Duodenal mucosa (tissue), 2 donors: ENCODE measurements at regions not wholly inside any gene's neighbourhood (a gene's known extent, or its start where the extent isn't known, plus 50 kb on each side); places are given as distances from the start of the nearest gene placed in this dataset.

Source experiments
- H3K27ac ChIP-seq: one replicate; pipeline ENCODE4 v1.7.0; 2013; ENCODE audit warnings: low read depth, low read length
- H3K27me3 ChIP-seq, 2 donors: one replicate each; pipeline ENCODE4 v1.7.0; 2013; ENCODE audit warnings: low read length in 2 of 2, control low read depth in 1 of 2; ENCODE audit not compliant: insufficient read depth in 2 of 2, control insufficient read depth in 1 of 2
- H3K36me3 ChIP-seq, 2 donors: one replicate each; pipeline ENCODE4 v1.7.0; 2013; ENCODE audit warnings: low read length in 2 of 2, control low read depth in 1 of 2; ENCODE audit not compliant: insufficient read depth in 2 of 2, control insufficient read depth in 1 of 2
- H3K4me1 ChIP-seq, 2 donors: one replicate each; pipeline ENCODE4 v1.7.0; 2013; ENCODE audit warnings: low read length in 2 of 2, control low read depth in 1 of 2; ENCODE audit not compliant: insufficient read depth in 2 of 2, control insufficient read depth in 1 of 2
- H3K4me3 ChIP-seq, 2 donors: one replicate each; pipeline ENCODE4 v1.7.0; 2013; ENCODE audit warnings: low read length in 2 of 2, low read depth in 1 of 2
- H3K9ac ChIP-seq, 2 donors: one replicate each; pipeline ENCODE4 v1.7.0; 2013; ENCODE audit warnings: low read length in 2 of 2, low read depth in 1 of 2
- H3K9me3 ChIP-seq, 2 donors: one replicate each; pipeline ENCODE4 v1.7.0; 2013; ENCODE audit warnings: low read length in 2 of 2, control low read depth in 1 of 2; ENCODE audit not compliant: control insufficient read depth in 1 of 2

DNA sequence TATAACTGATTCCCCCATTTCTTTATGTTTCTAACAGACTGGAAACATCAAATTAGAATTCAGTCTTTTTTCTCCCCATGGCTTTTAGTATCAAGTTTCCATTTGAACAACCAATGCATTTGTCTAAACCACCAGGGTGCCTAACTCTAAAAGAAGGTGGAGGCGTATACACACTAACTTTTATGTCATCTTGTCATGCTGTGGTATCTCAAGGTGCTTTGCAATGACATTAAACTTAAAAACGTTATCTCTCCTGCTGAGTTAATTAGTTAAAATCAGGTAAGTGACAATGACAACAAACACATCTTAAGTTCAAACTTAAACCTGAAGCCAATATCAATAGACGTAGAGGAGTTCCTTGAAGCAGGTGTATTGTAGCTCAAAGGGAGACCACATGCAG, 1001.7 kb downstream of the PCDH17 start:
- H3K27me3 ChIP-seq = no peaks in the 10 kb centered on the region
- H3K27ac ChIP-seq = no peak overlapping the region
- no peak overlapping the region for H3K9ac ChIP-seq
- H3K9me3 ChIP-seq = no peaks in the 10 kb centered on the region
- no peak overlapping the region for H3K4me3 ChIP-seq
- no peaks in the 10 kb centered on the region for H3K36me3 ChIP-seq
- no peaks in the 10 kb centered on the region for H3K4me1 ChIP-seq

DNA sequence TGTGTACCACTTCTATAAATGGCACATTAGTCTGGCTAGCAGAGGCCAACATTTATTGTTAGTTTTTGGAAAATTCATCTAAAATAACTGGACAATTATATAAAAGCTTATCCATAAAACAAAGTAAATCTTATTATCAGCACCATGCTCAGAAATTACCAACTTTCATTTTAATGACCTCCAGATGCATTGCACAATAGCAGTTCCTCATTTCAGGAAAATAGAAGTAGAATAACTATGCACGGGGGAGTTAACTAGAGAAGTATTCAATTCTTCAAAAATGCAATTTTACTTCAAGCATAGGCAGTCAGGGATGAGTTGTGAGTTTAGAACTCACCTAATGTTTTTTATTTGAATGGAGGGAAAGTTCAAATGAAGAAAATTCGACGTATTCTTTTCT, 1023.5 kb downstream of the PCDH17 start:
- H3K4me3 ChIP-seq = no peak overlapping the region
- no peaks in the 10 kb centered on the region for H3K27me3 ChIP-seq
- no peaks in the 10 kb centered on the region for H3K36me3 ChIP-seq
- H3K27ac ChIP-seq = no peak overlapping the region
- H3K4me1 ChIP-seq = no peaks in the 10 kb centered on the region
- no peak overlapping the region for H3K9ac ChIP-seq
- no peaks in the 10 kb centered on the region for H3K9me3 ChIP-seq

DNA sequence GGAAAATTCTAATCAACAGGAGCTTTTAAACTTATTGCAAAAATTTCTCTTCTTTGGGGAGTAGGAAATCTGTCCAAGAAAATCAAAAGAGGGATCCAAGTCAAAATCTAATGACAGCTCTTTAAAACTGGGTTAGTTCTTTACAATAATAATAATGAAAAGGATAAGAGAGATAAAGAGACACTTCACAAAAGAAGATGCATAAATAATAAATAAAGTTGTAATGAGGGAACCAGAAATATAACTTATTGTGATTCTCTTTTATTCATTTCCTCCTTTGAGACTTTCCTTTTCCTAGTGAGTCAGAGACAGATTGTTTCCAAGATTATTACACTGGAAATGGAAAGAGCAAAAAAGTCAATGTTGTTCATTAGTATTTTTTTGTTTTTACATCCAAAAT, 1029.3 kb downstream of the PCDH17 start:
- H3K4me3 ChIP-seq = no peak overlapping the region
- no peaks in the 10 kb centered on the region for H3K9me3 ChIP-seq
- no peaks in the 10 kb centered on the region for H3K27me3 ChIP-seq
- H3K4me1 ChIP-seq = no peaks in the 10 kb centered on the region
- no peak overlapping the region for H3K27ac ChIP-seq
- H3K36me3 ChIP-seq = no peaks in the 10 kb centered on the region
- no peak overlapping the region for H3K9ac ChIP-seq

DNA sequence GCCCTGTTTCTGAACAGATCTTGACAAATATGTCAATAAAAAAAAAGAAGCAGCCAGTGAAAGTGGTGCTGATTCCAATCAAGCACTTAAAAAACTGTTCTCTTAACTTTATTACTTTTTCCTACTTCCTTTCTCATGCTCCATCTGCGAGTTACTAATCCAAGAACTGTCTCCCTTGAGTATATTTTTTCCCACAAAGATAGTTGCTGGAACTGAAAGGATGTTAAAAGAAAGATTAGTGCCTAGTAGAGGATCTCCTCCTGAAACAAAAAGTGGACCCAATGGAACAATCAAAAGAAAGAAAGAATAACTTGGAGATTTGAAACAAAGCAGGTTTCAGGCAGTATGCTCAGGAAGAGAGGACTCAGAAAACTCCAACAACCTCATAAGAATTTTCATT, 1034.8 kb downstream of the PCDH17 start:
- Histone ChIP-seq H3K27me3 (no peaks in the 10 kb centered on the region), H3K9me3 (no peaks in the 10 kb centered on the region), H3K4me1 (no peaks in the 10 kb centered on the region), H3K9ac (no peak overlapping the region), H3K27ac (no peak overlapping the region), H3K36me3 (no peaks in the 10 kb centered on the region), H3K4me3 (no peak overlapping the region)

DNA sequence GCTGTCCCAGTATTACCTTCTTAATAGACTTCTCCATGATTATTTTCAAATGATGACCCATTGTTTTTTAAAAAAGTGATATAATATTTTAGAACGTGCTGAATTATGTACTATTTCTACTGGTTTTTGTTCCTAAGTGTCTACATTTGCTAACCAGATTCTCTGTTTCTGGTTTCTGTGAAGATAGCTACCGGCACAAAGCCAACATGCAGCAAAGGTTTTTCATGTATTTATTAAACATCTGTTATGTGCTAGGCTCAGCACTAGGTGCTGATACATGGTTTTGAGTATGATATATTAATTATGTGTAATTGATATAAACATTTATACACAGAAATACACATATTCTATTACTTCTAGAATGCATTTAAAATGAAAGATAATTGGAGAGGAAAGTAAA, 1035.6 kb downstream of the PCDH17 start:
- Histone ChIP-seq H3K9ac (no peak overlapping the region), H3K4me3 (no peak overlapping the region), H3K27me3 (no peaks in the 10 kb centered on the region), H3K27ac (no peak overlapping the region), H3K4me1 (no peaks in the 10 kb centered on the region), H3K36me3 (no peaks in the 10 kb centered on the region), H3K9me3 (no peaks in the 10 kb centered on the region)

DNA sequence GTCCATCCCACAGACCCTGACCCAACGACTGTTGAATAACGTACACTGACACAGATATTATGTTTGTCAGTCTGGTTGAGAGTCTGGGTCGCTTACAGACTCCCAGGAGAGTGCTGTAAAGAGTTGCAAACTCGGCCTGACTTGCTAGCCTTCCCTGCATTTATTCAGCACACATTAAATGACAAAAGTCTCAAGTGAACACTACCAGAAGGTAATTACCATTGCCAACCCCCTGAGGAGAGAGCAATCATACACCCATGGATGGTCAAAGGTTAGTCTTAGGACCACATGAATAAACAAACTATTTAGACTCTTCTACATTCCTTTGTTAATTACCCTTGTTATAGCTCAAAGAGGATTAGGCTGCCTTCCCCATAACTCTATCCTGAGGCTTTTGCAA, 1048.6 kb downstream of the PCDH17 start:
- Histone ChIP-seq H3K27ac (no peak overlapping the region), H3K4me3 (no peak overlapping the region), H3K9me3 (peaks cover 0 to 4% of the 10 kb centered on the region in 2 donors), H3K4me1 (no peaks in the 10 kb centered on the region), H3K27me3 (no peaks in the 10 kb centered on the region), H3K9ac (no peak overlapping the region), H3K36me3 (no peaks in the 10 kb centered on the region)

DNA sequence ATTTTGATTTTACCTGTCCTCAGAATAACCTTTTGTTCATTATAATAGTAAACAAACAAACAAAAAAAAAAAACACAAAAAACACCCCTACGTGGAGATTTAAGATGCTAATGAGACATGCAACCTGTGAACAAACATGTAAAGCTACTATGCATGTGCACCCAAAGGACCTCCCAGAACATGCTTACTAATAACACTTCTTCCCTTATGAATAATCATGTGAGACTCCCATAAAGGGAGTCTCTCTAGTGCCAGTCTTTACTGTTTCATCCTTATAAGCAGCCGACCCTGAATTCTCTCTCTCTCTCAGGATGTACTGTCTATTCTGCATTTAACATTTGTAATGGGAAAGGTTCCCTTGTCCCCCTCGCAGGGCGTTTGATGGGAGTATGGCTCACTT, 1051.1 kb downstream of the PCDH17 start:
- Histone ChIP-seq H3K9ac (no peak overlapping the region), H3K4me1 (no peaks in the 10 kb centered on the region), H3K4me3 (no peak overlapping the region), H3K27me3 (no peaks in the 10 kb centered on the region), H3K27ac (no peak overlapping the region), H3K9me3 (peaks cover 0 to 4% of the 10 kb centered on the region in 2 donors), H3K36me3 (no peaks in the 10 kb centered on the region)

DNA sequence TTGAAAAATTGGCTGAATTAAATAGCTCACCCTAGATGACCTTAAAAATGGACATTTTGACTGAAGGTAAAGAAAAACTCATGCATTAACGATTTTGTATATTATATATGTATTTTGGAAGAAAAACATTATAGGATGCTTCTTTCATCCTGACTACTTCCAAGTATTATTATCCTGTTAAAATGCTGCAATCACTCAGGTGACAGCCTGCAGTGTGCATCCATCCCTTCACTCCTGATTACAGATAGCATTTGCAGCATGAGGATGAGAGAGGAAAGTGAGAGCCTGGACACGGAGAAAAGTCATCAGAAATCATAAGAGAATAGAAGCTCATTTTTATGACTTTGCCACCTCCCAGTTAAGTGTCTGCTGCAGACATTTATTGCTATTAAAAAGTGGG, 1055.6 kb downstream of the PCDH17 start:
- H3K27me3 ChIP-seq = no peaks in the 10 kb centered on the region
- H3K9ac ChIP-seq = no peak overlapping the region
- H3K36me3 ChIP-seq = no peaks in the 10 kb centered on the region
- H3K4me3 ChIP-seq = no peak overlapping the region
- H3K9me3 ChIP-seq = peaks cover 6 to 8% of the 10 kb centered on the region in 2 donors
- H3K4me1 ChIP-seq = no peaks in the 10 kb centered on the region
- no peak overlapping the region for H3K27ac ChIP-seq

DNA sequence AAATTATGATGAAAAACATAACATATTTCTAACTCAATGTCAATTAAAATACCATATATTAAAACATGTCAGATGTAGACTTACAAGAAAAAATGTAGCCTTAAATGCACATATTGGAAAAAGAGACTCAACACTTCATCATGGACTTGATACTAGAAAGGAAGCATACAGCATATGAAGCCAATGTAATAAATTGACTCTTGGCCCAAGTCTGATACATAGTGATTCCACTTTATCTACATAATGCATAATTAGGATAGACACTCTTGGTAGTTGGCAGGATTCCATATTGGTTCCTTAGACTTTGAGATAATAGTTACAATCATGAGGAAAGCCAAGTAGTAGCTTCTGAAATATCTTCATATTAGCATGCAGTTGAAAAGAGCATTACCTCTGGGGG, 1067.0 kb downstream of the PCDH17 start:
- Histone ChIP-seq H3K4me1 (no peaks in the 10 kb centered on the region), H3K36me3 (no peaks in the 10 kb centered on the region), H3K27ac (no peak overlapping the region), H3K27me3 (no peaks in the 10 kb centered on the region), H3K4me3 (no peak overlapping the region), H3K9ac (no peak overlapping the region), H3K9me3 (peaks cover 0 to 6% of the 10 kb centered on the region in 2 donors)

DNA sequence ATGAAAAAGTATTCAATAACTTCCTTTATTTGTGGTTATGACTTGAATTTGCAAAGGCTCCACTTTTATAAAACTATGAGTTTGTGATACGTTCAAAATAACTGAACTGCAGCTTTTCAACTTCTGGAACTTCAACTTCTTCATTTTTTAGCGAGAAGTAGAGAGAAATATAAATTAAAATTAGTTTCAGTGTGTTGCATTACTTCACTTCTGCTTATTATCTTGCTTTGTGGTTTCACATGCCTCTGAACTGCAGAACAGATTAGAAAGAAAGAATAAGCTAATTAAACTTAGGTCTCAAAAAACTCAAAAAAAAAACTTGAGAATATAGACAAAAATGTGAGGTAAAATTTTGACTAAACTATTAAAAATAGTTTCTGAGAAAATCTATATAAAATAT, 1073.4 kb downstream of the PCDH17 start:
- Histone ChIP-seq H3K4me1 (no peaks in the 10 kb centered on the region), H3K36me3 (no peaks in the 10 kb centered on the region), H3K9me3 (no peaks in the 10 kb centered on the region), H3K27me3 (no peaks in the 10 kb centered on the region), H3K4me3 (no peak overlapping the region), H3K27ac (no peak overlapping the region), H3K9ac (no peak overlapping the region)

DNA sequence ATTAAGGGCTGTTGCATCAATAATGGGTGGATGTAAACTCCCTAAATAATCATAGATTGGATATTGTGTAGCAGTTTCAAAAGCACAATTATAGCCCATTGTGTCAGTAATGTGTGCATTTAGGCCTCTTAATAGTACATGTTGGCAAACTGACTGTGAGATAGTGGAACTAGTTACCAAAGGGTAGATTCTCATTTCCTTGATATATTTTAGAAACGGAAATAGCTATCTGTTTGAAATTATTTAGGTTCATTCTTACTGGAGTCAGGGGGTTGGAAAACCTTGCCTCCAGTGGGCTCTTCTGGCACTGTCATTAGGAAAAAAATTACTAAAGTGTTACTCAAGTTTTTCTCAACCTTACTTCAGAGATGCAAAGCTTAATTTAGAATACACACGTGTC, 1074.9 kb downstream of the PCDH17 start:
- Histone ChIP-seq H3K4me1 (no peaks in the 10 kb centered on the region), H3K4me3 (no peak overlapping the region), H3K27ac (no peak overlapping the region), H3K9me3 (peaks cover 0 to 7% of the 10 kb centered on the region in 2 donors), H3K27me3 (no peaks in the 10 kb centered on the region), H3K36me3 (no peaks in the 10 kb centered on the region), H3K9ac (no peak overlapping the region)
